ENCODE measurements at regions not wholly inside any gene's neighbourhood (a gene's known extent, or its start where the extent isn't known, plus 50 kb on each side); places are given as distances from the start of the nearest gene placed in this dataset.

DNA sequence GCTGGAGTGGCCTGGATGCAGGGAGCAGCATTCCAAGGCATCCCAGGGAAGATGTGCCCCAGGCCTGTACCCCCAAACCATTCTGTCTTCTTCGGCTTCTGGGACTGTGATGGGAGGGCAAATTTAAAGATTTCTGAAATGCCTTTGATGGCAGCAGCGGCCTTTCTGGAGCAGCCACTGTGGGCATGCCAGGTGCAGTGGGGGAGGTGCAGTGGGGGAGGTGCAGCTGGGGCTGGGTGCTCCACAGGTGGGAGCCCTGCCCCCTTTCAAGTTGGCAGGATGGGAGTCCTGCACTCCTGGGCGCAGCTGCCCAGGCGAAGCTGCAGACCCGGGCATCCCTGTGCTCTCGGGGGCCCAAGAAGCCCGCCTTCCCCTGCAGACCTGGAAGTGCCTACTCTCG lies 293.5 kb upstream of the MOCS1 start:
- no peak overlapping the region for H3K9ac ChIP-seq (ENCODE audit: low read depth in 1 of 2, low read length in 2 of 2)
- H3K27me3 ChIP-seq (ENCODE audit: control insufficient read depth in 4 of 4, insufficient read depth in 4 of 4, low read length in 3 of 4) = no peaks in the 10 kb centered on the region
- H3K36me3 ChIP-seq (ENCODE audit: control insufficient read depth in 4 of 4, insufficient read depth in 3 of 4, low read depth in 1 of 4, low read length in 3 of 4) = no peaks in the 10 kb centered on the region
- H3K27ac ChIP-seq (ENCODE audit: low read depth in 1 of 2, low read length in 2 of 2) = no peak overlapping the region
- TF ChIP-seq, protein P1, sequence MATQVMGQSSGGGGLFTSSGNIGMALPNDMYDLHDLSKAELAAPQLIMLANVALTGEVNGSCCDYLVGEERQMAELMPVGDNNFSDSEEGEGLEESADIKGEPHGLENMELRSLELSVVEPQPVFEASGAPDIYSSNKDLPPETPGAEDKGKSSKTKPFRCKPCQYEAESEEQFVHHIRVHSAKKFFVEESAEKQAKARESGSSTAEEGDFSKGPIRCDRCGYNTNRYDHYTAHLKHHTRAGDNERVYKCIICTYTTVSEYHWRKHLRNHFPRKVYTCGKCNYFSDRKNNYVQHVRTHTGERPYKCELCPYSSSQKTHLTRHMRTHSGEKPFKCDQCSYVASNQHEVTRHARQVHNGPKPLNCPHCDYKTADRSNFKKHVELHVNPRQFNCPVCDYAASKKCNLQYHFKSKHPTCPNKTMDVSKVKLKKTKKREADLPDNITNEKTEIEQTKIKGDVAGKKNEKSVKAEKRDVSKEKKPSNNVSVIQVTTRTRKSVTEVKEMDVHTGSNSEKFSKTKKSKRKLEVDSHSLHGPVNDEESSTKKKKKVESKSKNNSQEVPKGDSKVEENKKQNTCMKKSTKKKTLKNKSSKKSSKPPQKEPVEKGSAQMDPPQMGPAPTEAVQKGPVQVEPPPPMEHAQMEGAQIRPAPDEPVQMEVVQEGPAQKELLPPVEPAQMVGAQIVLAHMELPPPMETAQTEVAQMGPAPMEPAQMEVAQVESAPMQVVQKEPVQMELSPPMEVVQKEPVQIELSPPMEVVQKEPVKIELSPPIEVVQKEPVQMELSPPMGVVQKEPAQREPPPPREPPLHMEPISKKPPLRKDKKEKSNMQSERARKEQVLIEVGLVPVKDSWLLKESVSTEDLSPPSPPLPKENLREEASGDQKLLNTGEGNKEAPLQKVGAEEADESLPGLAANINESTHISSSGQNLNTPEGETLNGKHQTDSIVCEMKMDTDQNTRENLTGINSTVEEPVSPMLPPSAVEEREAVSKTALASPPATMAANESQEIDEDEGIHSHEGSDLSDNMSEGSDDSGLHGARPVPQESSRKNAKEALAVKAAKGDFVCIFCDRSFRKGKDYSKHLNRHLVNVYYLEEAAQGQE (IDR thresholded peaks at IDR 0.05) = no peak
- TF ChIP-seq HNF4G (IDR thresholded peaks at IDR 0.05) (no peak), FOXA2 (IDR thresholded peaks at IDR 0.05) (no peak), NR2F2 (IDR thresholded peaks at IDR 0.05) (no peak), YY1 (IDR thresholded peaks at IDR 0.05) (no peak), GABPA (IDR thresholded peaks at IDR 0.05 in 1 of 2, conservative IDR thresholded peaks at IDR 0.05 in 1 of 2) (no peak), RAD21 (IDR thresholded peaks at IDR 0.05) (no peak), RXRA (IDR thresholded peaks at IDR 0.05) (no peak), SP1 (IDR thresholded peaks at IDR 0.05) (no peak), JUND (IDR thresholded peaks at IDR 0.05) (no peak), TAF1 (conservative IDR thresholded peaks at IDR 0.05) (no peak), FOXA1 (IDR thresholded peaks at IDR 0.05) (no peak), EGR1 (IDR thresholded peaks at IDR 0.05; ENCODE audit: low read depth in 2 of 2) (no peak)
- TF ChIP-seq, protein P2, sequence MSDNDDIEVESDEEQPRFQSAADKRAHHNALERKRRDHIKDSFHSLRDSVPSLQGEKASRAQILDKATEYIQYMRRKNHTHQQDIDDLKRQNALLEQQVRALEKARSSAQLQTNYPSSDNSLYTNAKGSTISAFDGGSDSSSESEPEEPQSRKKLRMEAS (IDR thresholded peaks at IDR 0.05) = no peak
- TF ChIP-seq, protein P3, sequence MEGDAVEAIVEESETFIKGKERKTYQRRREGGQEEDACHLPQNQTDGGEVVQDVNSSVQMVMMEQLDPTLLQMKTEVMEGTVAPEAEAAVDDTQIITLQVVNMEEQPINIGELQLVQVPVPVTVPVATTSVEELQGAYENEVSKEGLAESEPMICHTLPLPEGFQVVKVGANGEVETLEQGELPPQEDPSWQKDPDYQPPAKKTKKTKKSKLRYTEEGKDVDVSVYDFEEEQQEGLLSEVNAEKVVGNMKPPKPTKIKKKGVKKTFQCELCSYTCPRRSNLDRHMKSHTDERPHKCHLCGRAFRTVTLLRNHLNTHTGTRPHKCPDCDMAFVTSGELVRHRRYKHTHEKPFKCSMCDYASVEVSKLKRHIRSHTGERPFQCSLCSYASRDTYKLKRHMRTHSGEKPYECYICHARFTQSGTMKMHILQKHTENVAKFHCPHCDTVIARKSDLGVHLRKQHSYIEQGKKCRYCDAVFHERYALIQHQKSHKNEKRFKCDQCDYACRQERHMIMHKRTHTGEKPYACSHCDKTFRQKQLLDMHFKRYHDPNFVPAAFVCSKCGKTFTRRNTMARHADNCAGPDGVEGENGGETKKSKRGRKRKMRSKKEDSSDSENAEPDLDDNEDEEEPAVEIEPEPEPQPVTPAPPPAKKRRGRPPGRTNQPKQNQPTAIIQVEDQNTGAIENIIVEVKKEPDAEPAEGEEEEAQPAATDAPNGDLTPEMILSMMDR (IDR thresholded peaks at IDR 0.05; ENCODE audit: low read depth, low read length, missing input control) = no peak
- TF ChIP-seq, protein P4, sequence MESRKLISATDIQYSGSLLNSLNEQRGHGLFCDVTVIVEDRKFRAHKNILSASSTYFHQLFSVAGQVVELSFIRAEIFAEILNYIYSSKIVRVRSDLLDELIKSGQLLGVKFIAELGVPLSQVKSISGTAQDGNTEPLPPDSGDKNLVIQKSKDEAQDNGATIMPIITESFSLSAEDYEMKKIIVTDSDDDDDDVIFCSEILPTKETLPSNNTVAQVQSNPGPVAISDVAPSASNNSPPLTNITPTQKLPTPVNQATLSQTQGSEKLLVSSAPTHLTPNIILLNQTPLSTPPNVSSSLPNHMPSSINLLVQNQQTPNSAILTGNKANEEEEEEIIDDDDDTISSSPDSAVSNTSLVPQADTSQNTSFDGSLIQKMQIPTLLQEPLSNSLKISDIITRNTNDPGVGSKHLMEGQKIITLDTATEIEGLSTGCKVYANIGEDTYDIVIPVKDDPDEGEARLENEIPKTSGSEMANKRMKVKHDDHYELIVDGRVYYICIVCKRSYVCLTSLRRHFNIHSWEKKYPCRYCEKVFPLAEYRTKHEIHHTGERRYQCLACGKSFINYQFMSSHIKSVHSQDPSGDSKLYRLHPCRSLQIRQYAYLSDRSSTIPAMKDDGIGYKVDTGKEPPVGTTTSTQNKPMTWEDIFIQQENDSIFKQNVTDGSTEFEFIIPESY (IDR thresholded peaks at IDR 0.05) = no peak
- TF ChIP-seq, protein P5, sequence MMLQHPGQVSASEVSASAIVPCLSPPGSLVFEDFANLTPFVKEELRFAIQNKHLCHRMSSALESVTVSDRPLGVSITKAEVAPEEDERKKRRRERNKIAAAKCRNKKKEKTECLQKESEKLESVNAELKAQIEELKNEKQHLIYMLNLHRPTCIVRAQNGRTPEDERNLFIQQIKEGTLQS (IDR thresholded peaks at IDR 0.05) = no peak
- peaks cover 0 to 3% (median 0%) of the 10 kb centered on the region in 4 donors for H3K9me3 ChIP-seq (ENCODE audit: control insufficient read depth in 4 of 4, low read length in 3 of 4)
- no peak overlapping the region for H3K4me3 ChIP-seq (ENCODE audit: low read depth in 1 of 3, low read length in 3 of 3)
- no peaks in the 10 kb centered on the region for H3K4me1 ChIP-seq (ENCODE audit: control insufficient read depth in 4 of 4, insufficient read depth in 4 of 4, low read length in 3 of 4)
- 73% methylated on average over 8 of the region's 8 CpGs for WGBS
- DNase-seq (ENCODE audit: low spot score) = no peak

DNA sequence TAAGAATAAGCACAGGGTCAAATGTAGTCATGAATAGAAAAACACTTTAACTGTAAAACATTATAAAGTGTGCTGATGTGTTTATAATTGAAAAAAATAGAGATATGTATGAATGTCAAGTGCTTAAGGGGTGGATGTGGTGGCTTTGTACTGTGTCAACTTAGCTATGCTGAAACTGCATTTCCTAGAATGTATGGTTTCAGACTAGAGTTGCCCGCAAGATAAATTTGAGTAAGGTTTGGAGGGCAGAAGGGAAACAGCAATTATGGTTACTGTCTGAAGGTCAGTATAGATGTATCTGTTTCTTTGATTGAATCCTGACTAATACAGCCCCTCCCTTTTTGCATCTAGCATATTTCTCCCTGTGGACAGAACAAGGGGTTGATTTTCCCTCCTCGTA lies 288.1 kb upstream of the MOCS1 start:
- no peak overlapping the region for H3K4me3 ChIP-seq (ENCODE audit: low read depth in 1 of 3, low read length in 3 of 3)
- no peaks in the 10 kb centered on the region for H3K27me3 ChIP-seq (ENCODE audit: control insufficient read depth in 4 of 4, insufficient read depth in 4 of 4, low read length in 3 of 4)
- H3K9ac ChIP-seq (ENCODE audit: low read depth in 1 of 2, low read length in 2 of 2) = no peak overlapping the region
- WGBS = 87% methylated on average over 2 of the region's 2 CpGs
- no peak for DNase-seq (ENCODE audit: low spot score)
- H3K4me1 ChIP-seq (ENCODE audit: control insufficient read depth in 4 of 4, insufficient read depth in 4 of 4, low read length in 3 of 4) = no peaks in the 10 kb centered on the region
- TF ChIP-seq HNF4G (IDR thresholded peaks at IDR 0.05) (no peak), YY1 (IDR thresholded peaks at IDR 0.05) (no peak), TAF1 (conservative IDR thresholded peaks at IDR 0.05) (no peak), SP1 (IDR thresholded peaks at IDR 0.05) (no peak), FOXA2 (IDR thresholded peaks at IDR 0.05) (no peak), JUND (IDR thresholded peaks at IDR 0.05) (no peak), FOXA1 (IDR thresholded peaks at IDR 0.05) (no peak), NR2F2 (IDR thresholded peaks at IDR 0.05) (no peak)
- TF ChIP-seq, protein P1 (IDR thresholded peaks at IDR 0.05) = no peak
- TF ChIP-seq, protein P4 (IDR thresholded peaks at IDR 0.05) = no peak
- TF ChIP-seq, protein P2 (IDR thresholded peaks at IDR 0.05) = no peak
- no peak overlapping the region for H3K27ac ChIP-seq (ENCODE audit: low read depth in 1 of 2, low read length in 2 of 2)
- H3K9me3 ChIP-seq (ENCODE audit: control insufficient read depth in 4 of 4, low read length in 3 of 4) = peaks cover 0 to 3% (median 0%) of the 10 kb centered on the region in 4 donors
- no peaks in the 10 kb centered on the region for H3K36me3 ChIP-seq (ENCODE audit: control insufficient read depth in 4 of 4, insufficient read depth in 3 of 4, low read depth in 1 of 4, low read length in 3 of 4)
